ENCODE measurements at regions not wholly inside any gene's neighbourhood (a gene's known extent, or its start where the extent isn't known, plus 50 kb on each side); places are given as distances from the start of the nearest gene placed in this dataset.

GRCh38 chr7:55649238-55649637, 76.9 kb upstream of the VOPP1 start:
- ATAC-seq (no peak), DNase-seq (no peak), FAIRE-seq (no peak)
- no peaks in the 10 kb centered on the region for H3K9me3 ChIP-seq
- intact Hi-C loops (cut with DNase I) = loop anchor here in 1 of 3 donors (10.0 kb wide), 1 partner anchor 316 kb away; the partner anchor contains the start of gene NIPSNAP2
- H3K27ac ChIP-seq = no peak overlapping the region
- WGBS, 2 donors = 95 to 97% methylated on average over 4 of the region's 4 CpGs
- TF ChIP-seq CTCF (IDR thresholded peaks at IDR 0.05) = no peak
- H3K27me3 ChIP-seq = no peaks in the 10 kb centered on the region
- no peak overlapping the region for H3K4me3 ChIP-seq
- H3K4me1 ChIP-seq = peaks cover 0 to 8% (median 0%) of the 10 kb centered on the region in 3 donors
- H3K36me3 ChIP-seq = no peaks in the 10 kb centered on the region

GRCh38 chr7:55644567-55644966, 72.3 kb upstream of the VOPP1 start:
- WGBS, 2 donors = 32 to 34% methylated on average over 3 of the region's 3 CpGs
- peak in 1 of 4 donors; percentile 27 for ATAC-seq
- Histone ChIP-seq H3K4me3 (no peak overlapping the region), H3K36me3 (no peaks in the 10 kb centered on the region), H3K4me1 (peaks cover 0 to 10% (median 4%) of the 10 kb centered on the region in 3 donors), H3K9me3 (no peaks in the 10 kb centered on the region), H3K27ac (no peak overlapping the region), H3K27me3 (no peaks in the 10 kb centered on the region)
- no peak for DNase-seq
- no peak for FAIRE-seq
- TF ChIP-seq CTCF (IDR thresholded peaks at IDR 0.05) = no peak
- intact Hi-C loops (cut with DNase I) = loop anchor here in 2 of 3 donors (5.0 to 10.0 kb wide), 2 partner anchors 320 to 443 kb away; partner anchors contain the start of gene NIPSNAP2 (in 1 of the 2)

- ATAC-seq (no peak), DNase-seq (no peak), FAIRE-seq (no peak)
- Histone ChIP-seq H3K9me3 (no peaks in the 10 kb centered on the region), H3K27ac (no peak overlapping the region), H3K27me3 (no peaks in the 10 kb centered on the region), H3K4me1 (peaks cover 0 to 10% (median 4%) of the 10 kb centered on the region in 3 donors), H3K36me3 (no peaks in the 10 kb centered on the region), H3K4me3 (no peak overlapping the region)
- intact Hi-C loops (cut with DNase I) = loop anchor here in 2 of 3 donors (5.0 to 10.0 kb wide), 2 partner anchors 323 to 445 kb away; partner anchors contain the start of gene NIPSNAP2 (in 1 of the 2)
- TF ChIP-seq CTCF (IDR thresholded peaks at IDR 0.05) = no peak
Observed at GRCh38 chr7:55642266-55642665, 70.0 kb upstream of the VOPP1 start.

GRCh38 chr7:55641811-55642210, 69.5 kb upstream of the VOPP1 start:
- TF ChIP-seq CTCF (IDR thresholded peaks at IDR 0.05) = no peak

GRCh38 chr7:55641273-55641691, 69.0 kb upstream of the VOPP1 start:
- H3K4me1 ChIP-seq = peaks cover 0 to 10% (median 4%) of the 10 kb centered on the region in 3 donors
- intact Hi-C loops (cut with DNase I) = loop anchor here in 2 of 3 donors (5.0 to 10.0 kb wide), 2 partner anchors 324 to 446 kb away; partner anchors contain the start of gene NIPSNAP2 (in 1 of the 2)
- DNase-seq (peak in 3 of 6 donors; percentile 57 to 66 (median 60)), FAIRE-seq (peak; percentile 97), ATAC-seq (peak; percentile 99 to 100 (median 100))
- H3K27ac ChIP-seq = no peak overlapping the region
- H3K4me3 ChIP-seq = no peak overlapping the region
- no peaks in the 10 kb centered on the region for H3K36me3 ChIP-seq
- 0 to 3% methylated on average over 1 of the region's 1 CpG for WGBS, 2 donors
- peak; percentile 40 to 76 (median 65) for TF ChIP-seq CTCF (IDR thresholded peaks at IDR 0.05)
- peaks cover 0 to 5% (median 0%) of the 10 kb centered on the region in 4 donors for H3K27me3 ChIP-seq
- no peaks in the 10 kb centered on the region for H3K9me3 ChIP-seq

More at GRCh38 chr7:55641811-55642210, 69.5 kb upstream of the VOPP1 start:
- intact Hi-C loops (cut with DNase I) = loop anchor here in 2 of 3 donors (5.0 to 10.0 kb wide), 2 partner anchors 323 to 445 kb away; partner anchors contain the start of gene NIPSNAP2 (in 1 of the 2)
- H3K4me3 ChIP-seq = no peak overlapping the region
- no peak overlapping the region for H3K27ac ChIP-seq
- H3K27me3 ChIP-seq = no peaks in the 10 kb centered on the region
- no peaks in the 10 kb centered on the region for H3K9me3 ChIP-seq
- FAIRE-seq (no peak), ATAC-seq (peak in 1 of 4 donors; percentile 30), DNase-seq (no peak)
- peaks cover 0 to 10% (median 4%) of the 10 kb centered on the region in 3 donors for H3K4me1 ChIP-seq
- no peaks in the 10 kb centered on the region for H3K36me3 ChIP-seq
